A549 (cell line): ENCODE measurements at regions not wholly inside any gene's neighbourhood (a gene's known extent, or its start where the extent isn't known, plus 50 kb on each side); places are given as distances from the start of the nearest gene placed in this dataset.

Experiments used
- ATAC-seq, 2 experiments: fragments of 200-7000 bp in 1 of 2; fragments of >200 bp in 1 of 2; cut with Nextera tagmentation in 1 of 2; cut with Tn5 transposase in 1 of 2; 3 replicates each; pipeline versions ENCODE4 v1.8.0 to v1.9.1; 2018 to 2020; ENCODE audit warnings: mild to moderate bottlenecking in 1 of 2, moderate library complexity in 1 of 2
- CTCF ChIA-PET: fragments of 300-600 bp; sonication (Branson Sonifier 250); formaldehyde crosslinking; extraction: SDS; loops from one replicate; lab custom pipeline; 2021; ENCODE audit warnings: antibody characterized with exemption, inconsistent platforms; lab: Yijun Ruan, JAX
- POLR2A ChIA-PET: fragments of 350-600 bp; formaldehyde crosslinking; extraction: SDS; loops from one replicate; lab custom pipeline; 2021; ENCODE audit warnings: antibody characterized with exemption, inconsistent platforms; lab: Yijun Ruan, JAX
- DNase-seq, 2 experiments: peaks; one replicate each; pipeline versions ENCODE4 v3.0.0 to v3.0.0-alpha.2; 2011 to 2016; ENCODE audit warnings: low read depth in 1 of 2, low spot score in 1 of 2
- FAIRE-seq: peaks from 2 replicates; lab custom pipeline; 2011; peaks lifted over from hg19 to GRCh38; lab: Jason Lieb, UNC
- H3K27ac ChIP-seq, 2 experiments: fragments of >200 bp; sonication (Bioruptor Twin); formaldehyde crosslinking; 3 replicates each; pipeline ENCODE4 v1.5.1; 2016 to 2017
- H3K4me1 ChIP-seq: fragments of >200 bp; sonication (Bioruptor Twin); formaldehyde crosslinking; 3 replicates; pipeline ENCODE4 v1.6.1; 2016
- H3K4me2 ChIP-seq: fragments of >200 bp; sonication (Bioruptor Twin); formaldehyde crosslinking; 3 replicates; pipeline ENCODE4 v1.6.1; 2016
- H3K4me3 ChIP-seq: fragments of >200 bp; sonication (Bioruptor Twin); formaldehyde crosslinking; 3 replicates; pipeline ENCODE4 v1.5.1; 2016
- H3K9me3 ChIP-seq: fragments of >200 bp; sonication (Bioruptor Twin); formaldehyde crosslinking; 3 replicates; pipeline ENCODE4 v1.6.1; 2016
- ATOH8 ChIP-seq: fragments of 250-450 bp; sonication (Bioruptor Pico); IDR thresholded peaks from 2 replicates; pipeline ENCODE4 v1.5.0; 2020; ENCODE audit warnings: low read depth, mild to moderate bottlenecking, moderate library complexity
- BCL3 ChIP-seq: fragments of >200 bp; sonication (Bioruptor Twin); formaldehyde crosslinking; IDR thresholded peaks from 3 replicates; pipeline ENCODE4 v1.6.1; 2016
- CEBPB ChIP-seq, 2 experiments: fragments of >200 bp in 1 of 2; sonication (Bioruptor Twin) in 1 of 2; formaldehyde crosslinking in 1 of 2; IDR thresholded peaks; 2 replicates each; pipeline ENCODE4 v1.6.1; 2012 to 2016
- CHD2 ChIP-seq: fragments of 150-350 bp; IDR thresholded peaks from 2 replicates; pipeline ENCODE4 v1.6.1; 2014; ENCODE audit warnings: low read length; ENCODE audit not compliant: partially characterized antibody
- CHD4 ChIP-seq: fragments of 200-600 bp; sonication (generic); IDR thresholded peaks from 2 replicates; pipeline ENCODE4 v1.6.1; 2016; ENCODE audit warnings: antibody characterized with exemption, mild to moderate bottlenecking, borderline replicate concordance
- CTCF ChIP-seq: fragments of >200 bp; sonication (Bioruptor Twin); formaldehyde crosslinking; IDR thresholded peaks from 3 replicates; pipeline ENCODE4 v1.5.1; 2016
- FOSB ChIP-seq: fragments of 250-450 bp; sonication (Bioruptor Pico); IDR thresholded peaks from 2 replicates; pipeline ENCODE4 v1.5.0; 2020; ENCODE audit warnings: mild to moderate bottlenecking, moderate library complexity
- GATA3 ChIP-seq: IDR thresholded peaks from 2 replicates; pipeline ENCODE4 v1.6.1; 2012; ENCODE audit warnings: borderline replicate concordance
- HDAC2 ChIP-seq: fragments of 200-600 bp; sonication (generic); IDR thresholded peaks from 2 replicates; pipeline ENCODE4 v1.6.1; 2016
- HOXB13 ChIP-seq: fragments of 250-450 bp; sonication (Bioruptor Pico); IDR thresholded peaks from 2 replicates; pipeline ENCODE4 v1.5.0; 2020; ENCODE audit warnings: low read depth, mild to moderate bottlenecking, moderate library complexity
- HOXB5 ChIP-seq: fragments of 250-450 bp; sonication (Bioruptor Pico); IDR thresholded peaks from 2 replicates; pipeline ENCODE4 v1.5.0; 2020; ENCODE audit warnings: mild to moderate bottlenecking, moderate library complexity
- JUNB ChIP-seq: fragments of >200 bp; sonication (Bioruptor Twin); formaldehyde crosslinking; IDR thresholded peaks from 2 replicates; pipeline ENCODE4 v1.6.1; 2016
- KDM5A ChIP-seq: fragments of 200-600 bp; sonication (generic); IDR thresholded peaks from 2 replicates; pipeline ENCODE4 v1.6.1; 2016; ENCODE audit warnings: antibody characterized with exemption, mild to moderate bottlenecking
- MAFK ChIP-seq: fragments of 450-650 bp; IDR thresholded peaks from 2 replicates; pipeline ENCODE4 v1.6.1; 2014; ENCODE audit not compliant: partially characterized antibody
- MYC ChIP-seq: IDR thresholded peaks from 2 replicates; pipeline ENCODE4 v1.6.1; 2012; ENCODE audit warnings: mild to moderate bottlenecking, inconsistent platforms, low read length, improper control_type of control experiment, borderline replicate concordance
- NPAS2 ChIP-seq: fragments of 250-450 bp; sonication (Bioruptor Pico); IDR thresholded peaks from 2 replicates; pipeline ENCODE4 v1.8.0; 2022; ENCODE audit warnings: mild to moderate bottlenecking, moderate library complexity, borderline replicate concordance
- PHF8 ChIP-seq: fragments of 200-600 bp; sonication (generic); IDR thresholded peaks from 2 replicates; pipeline ENCODE4 v1.6.1; 2016; ENCODE audit warnings: low read depth, mild to moderate bottlenecking, antibody characterized with exemption, moderate library complexity, borderline replicate concordance
- POLR2A ChIP-seq: IDR thresholded peaks from 2 replicates; pipeline ENCODE4 v1.6.1; 2012; ENCODE audit warnings: mild to moderate bottlenecking, low read length
- POLR2AphosphoS2 ChIP-seq: conservative IDR thresholded peaks from 2 replicates; pipeline ENCODE4 v1.6.1; 2012; ENCODE audit warnings: low read length, improper control_type of control experiment, inconsistent platforms
- RARB ChIP-seq: fragments of 250-450 bp; sonication (Bioruptor Pico); IDR thresholded peaks from 2 replicates; pipeline ENCODE4 v1.8.0; 2021; ENCODE audit warnings: mild to moderate bottlenecking, moderate library complexity
- REST ChIP-seq: fragments of 200-600 bp; sonication (generic); IDR thresholded peaks from 2 replicates; pipeline ENCODE4 v1.6.1; 2016; ENCODE audit warnings: antibody characterized with exemption, mild to moderate bottlenecking, moderate library complexity
- RFX5 ChIP-seq: fragments of 450-650 bp; IDR thresholded peaks from 2 replicates; pipeline ENCODE4 v1.7.1; 2014; ENCODE audit warnings: antibody characterized with exemption, mild to moderate bottlenecking, moderate library complexity
- SMC3 ChIP-seq: fragments of >200 bp; sonication (Bioruptor Twin); formaldehyde crosslinking; IDR thresholded peaks from 3 replicates; pipeline ENCODE4 v1.6.1; 2018; ENCODE audit warnings: inconsistent platforms
- SREBF2 ChIP-seq: fragments of 450-650 bp; IDR thresholded peaks from 2 replicates; pipeline ENCODE4 v1.6.1; 2014; ENCODE audit warnings: mild to moderate bottlenecking, moderate library complexity
- TFCP2L1 ChIP-seq: fragments of 250-450 bp; sonication (Bioruptor Pico); IDR thresholded peaks from 2 replicates; pipeline ENCODE4 v1.5.0; 2021; ENCODE audit warnings: mild to moderate bottlenecking
- WGBS: methylation state at CpG from one replicate; pipeline ENCODE4 v1.1.6; 2017; ENCODE audit errors: missing lambda C conversion rate; 5-methylcytosine and 5-hydroxymethylcytosine counted together

- ATAC-seq (peak in 1 of 2 experiments; percentile 34; a peak in 1 of 6 replicates), DNase-seq (peak in 1 of 2 experiments; percentile 10), FAIRE-seq (no peak)
- no peaks in the 10 kb centered on the region for H3K4me1 ChIP-seq
- H3K9me3 ChIP-seq = no peaks in the 10 kb centered on the region
- no peak overlapping the region for H3K27ac ChIP-seq
- no peak overlapping the region for H3K4me3 ChIP-seq
- H3K4me2 ChIP-seq = no peak overlapping the region
- CTCF ChIA-PET = no interaction called here
- POLR2A ChIA-PET = no interaction called here
- TF ChIP-seq RFX5 (no peak), SREBF2 (no peak), HOXB13 (CRISPR knock-in tag) (no peak), KDM5A (no peak), POLR2AphosphoS2 (no peak), MAFK (no peak), SMC3 (no peak), FOSB (CRISPR knock-in tag) (no peak), CHD2 (no peak), HDAC2 (no peak), CTCF (no peak), BCL3 (no peak), JUNB (no peak)
- 78% methylated on average over 3 of the region's 4 CpGs for WGBS
Measured at GRCh38 chr3:165404357-165405027, 208.3 kb upstream of the SLITRK3 start.

- FAIRE-seq = no peak
- CTCF ChIA-PET = no interaction called here
Measured at GRCh38 chr3:165403666-165404065, 207.5 kb upstream of the SLITRK3 start.

GRCh38 chr3:165395188-165395587, 199.0 kb upstream of the SLITRK3 start:
- ChIA-PET CTCF (no interaction called here), POLR2A (no interaction called here)
- FAIRE-seq = no peak

More at GRCh38 chr3:165403666-165404065, 207.5 kb upstream of the SLITRK3 start:
- no peak for TF ChIP-seq CHD4
- no peak for TF ChIP-seq KDM5A
- TF ChIP-seq POLR2A = no peak
- no peak for TF ChIP-seq MYC
- no peak for TF ChIP-seq HOXB5 (CRISPR knock-in tag)
- no peak for TF ChIP-seq TFCP2L1 (CRISPR knock-in tag)
- TF ChIP-seq POLR2AphosphoS2 = no peak
- TF ChIP-seq ATOH8 = no peak
- TF ChIP-seq NPAS2 = no peak
- Histone ChIP-seq H3K4me2 (no peak overlapping the region), H3K9me3 (no peaks in the 10 kb centered on the region), H3K27ac (no peak overlapping the region), H3K4me1 (no peaks in the 10 kb centered on the region), H3K4me3 (no peak overlapping the region)
- POLR2A ChIA-PET = no interaction called here
- ATAC-seq (no peak), DNase-seq (no peak)
- WGBS = 45% methylated on average over 4 of the region's 4 CpGs

More at GRCh38 chr3:165395188-165395587, 199.0 kb upstream of the SLITRK3 start:
- Histone ChIP-seq H3K27ac (no peak overlapping the region), H3K4me1 (no peaks in the 10 kb centered on the region), H3K4me3 (no peak overlapping the region), H3K4me2 (no peak overlapping the region), H3K9me3 (no peaks in the 10 kb centered on the region)
- 83% methylated on average over 1 of the region's 1 CpG for WGBS
- ATAC-seq (no peak), DNase-seq (no peak)
- TF ChIP-seq JUNB (no peak), PHF8 (no peak), GATA3 (no peak), REST (no peak), RARB (CRISPR knock-in tag) (no peak), HOXB13 (CRISPR knock-in tag) (no peak), CEBPB (IDR thresholded peaks at IDR 0.05) (no peak)
